ENCODE measurements at regions not wholly inside any gene's neighbourhood (a gene's known extent, or its start where the extent isn't known, plus 50 kb on each side); places are given as distances from the start of the nearest gene placed in this dataset.

DNA sequence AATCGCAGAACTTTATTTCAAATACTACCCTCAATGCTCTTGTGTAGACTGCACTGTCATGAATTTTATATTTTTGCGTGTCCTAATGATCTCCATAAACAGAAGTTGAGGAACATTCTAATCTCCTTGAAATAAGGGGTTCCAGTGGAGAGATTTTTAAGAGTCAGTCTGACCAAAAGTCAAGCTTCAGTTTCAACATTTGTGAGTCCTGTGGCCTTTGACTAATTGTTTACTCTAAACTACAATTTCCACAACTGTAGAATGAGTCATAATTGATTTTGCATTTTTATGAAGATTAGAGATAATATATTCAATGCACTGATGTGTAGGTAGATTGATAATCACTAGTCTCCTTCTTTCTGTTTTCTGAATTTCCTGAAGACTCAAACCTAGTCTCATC, 720.3 kb upstream of the ID2 start:
- peak; percentile 10 for DNase-seq
- Histone ChIP-seq H4K20me1 (ENCODE audit: insufficient read depth) (no peaks in the 10 kb centered on the region), H3K27ac (no peak overlapping the region), H3K4me2 (ENCODE audit: unreplicated experiment) (no peak overlapping the region), H3K36me3 (ENCODE audit: low read depth) (no peaks in the 10 kb centered on the region), H3F3A (ENCODE audit: insufficient read depth) (no peaks in the 10 kb centered on the region; the same call in 1 of the 2 replicates), H3K9me2 (ENCODE audit: insufficient read depth) (no peaks in the 10 kb centered on the region), H3K9ac (no peak overlapping the region), H3K9me3 (ENCODE audit: low read depth) (no peaks in the 10 kb centered on the region), H3K27me3 (replicated peaks; ENCODE audit: insufficient read depth) (no peaks in the 10 kb centered on the region), H3K4me3 (no peak overlapping the region), H2AFZ (no peak overlapping the region), H3K79me2 (ENCODE audit: insufficient read depth) (no peaks in the 10 kb centered on the region), H3K4me1 (ENCODE audit: insufficient read depth) (no peaks in the 10 kb centered on the region)
- TF ChIP-seq EZH2 (IDR thresholded peaks at IDR 0.05; ENCODE audit: insufficient read depth, poor library complexity, severe bottlenecking) (no peak), EZH2phosphoT487 (IDR thresholded peaks at IDR 0.05; ENCODE audit: insufficient read depth, low read depth) (no peak)
- whole genome bisulfite sequencing, 2 experiments (ENCODE audit: low coverage in 1 of 2, low lambda C conversion rate in 2 of 2, missing lambda C conversion rate in 2 of 2): 72% methylated on average over 2 of the region's 2 CpGs
- in situ Hi-C loops (cut with MboI): no loop called here

DNA sequence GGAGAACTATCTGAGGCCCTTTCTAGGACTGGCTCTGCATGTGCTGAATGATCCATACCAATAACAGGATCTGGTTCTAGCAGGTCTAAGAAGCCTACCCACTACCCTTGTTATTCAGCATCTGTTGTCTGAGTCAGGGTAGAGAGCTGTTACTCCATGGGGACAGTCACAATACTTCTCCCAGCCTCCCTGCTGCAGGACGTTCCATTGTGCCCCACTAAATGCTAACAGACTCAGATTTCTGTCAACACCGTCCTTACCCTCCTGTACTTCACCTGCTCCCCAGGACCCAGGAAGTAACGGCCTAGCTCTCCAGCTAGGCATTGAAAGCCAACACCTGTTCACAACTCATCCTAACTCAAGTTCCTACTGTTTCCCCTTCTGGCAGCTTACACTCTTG, 719.7 kb upstream of the ID2 start:
- 80 to 90% methylated on average over 3 of the region's 3 CpGs for WGBS, 2 experiments (ENCODE audit: low coverage in 1 of 2, low lambda C conversion rate in 2 of 2, missing lambda C conversion rate in 2 of 2)
- H2AFZ ChIP-seq: no peak overlapping the region
- H3K36me3 ChIP-seq (ENCODE audit: low read depth): no peaks in the 10 kb centered on the region
- H3K79me2 ChIP-seq (ENCODE audit: insufficient read depth): no peaks in the 10 kb centered on the region
- H3K27me3 ChIP-seq (replicated peaks; ENCODE audit: insufficient read depth): no peaks in the 10 kb centered on the region
- no peaks in the 10 kb centered on the region; the same call in 1 of the 2 replicates for H3F3A ChIP-seq (ENCODE audit: insufficient read depth)
- no peak for TF ChIP-seq EZH2 (IDR thresholded peaks at IDR 0.05; ENCODE audit: insufficient read depth, poor library complexity, severe bottlenecking)
- no peak for TF ChIP-seq EZH2phosphoT487 (IDR thresholded peaks at IDR 0.05; ENCODE audit: insufficient read depth, low read depth)
- no peak for DNase-seq
- H3K4me2 ChIP-seq (ENCODE audit: unreplicated experiment): no peak overlapping the region
- no peaks in the 10 kb centered on the region for H3K9me3 ChIP-seq (ENCODE audit: low read depth)
- no peaks in the 10 kb centered on the region for H3K9me2 ChIP-seq (ENCODE audit: insufficient read depth)
- H3K4me3 ChIP-seq: no peak overlapping the region
- in situ Hi-C loops (cut with MboI): no loop called here
- no peak overlapping the region for H3K9ac ChIP-seq
- no peaks in the 10 kb centered on the region for H4K20me1 ChIP-seq (ENCODE audit: insufficient read depth)
- no peak overlapping the region for H3K27ac ChIP-seq
- H3K4me1 ChIP-seq (ENCODE audit: insufficient read depth): no peaks in the 10 kb centered on the region

DNA sequence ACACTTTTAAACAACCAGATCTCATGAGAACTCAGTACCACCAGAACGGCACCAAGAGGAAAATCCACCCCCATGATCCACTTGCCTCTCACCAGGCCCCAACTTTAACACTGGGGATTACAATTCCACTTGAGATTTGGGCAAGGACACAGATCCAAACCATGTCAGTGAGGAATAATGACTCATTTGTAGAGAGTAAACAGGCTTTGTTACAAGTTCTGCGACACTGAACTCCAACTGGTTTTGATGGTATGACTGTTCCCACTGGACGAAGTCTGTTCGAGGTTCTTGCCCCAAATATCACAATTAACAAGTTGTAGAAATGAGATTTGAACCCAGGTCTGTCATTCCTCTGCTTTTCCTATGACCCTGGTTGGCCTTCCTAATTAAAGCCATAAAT, 718.1 kb upstream of the ID2 start:
- Histone ChIP-seq H3K9me3 (ENCODE audit: low read depth) (no peaks in the 10 kb centered on the region), H3K27ac (no peak overlapping the region), H3K79me2 (ENCODE audit: insufficient read depth) (no peaks in the 10 kb centered on the region), H2AFZ (no peak overlapping the region), H4K20me1 (ENCODE audit: insufficient read depth) (no peaks in the 10 kb centered on the region), H3K4me1 (ENCODE audit: insufficient read depth) (no peaks in the 10 kb centered on the region), H3K4me3 (no peak overlapping the region), H3K9me2 (ENCODE audit: insufficient read depth) (no peaks in the 10 kb centered on the region), H3K36me3 (ENCODE audit: low read depth) (no peaks in the 10 kb centered on the region), H3F3A (ENCODE audit: insufficient read depth) (no peaks in the 10 kb centered on the region; the same call in 1 of the 2 replicates), H3K9ac (no peak overlapping the region), H3K27me3 (replicated peaks; ENCODE audit: insufficient read depth) (no peaks in the 10 kb centered on the region), H3K4me2 (ENCODE audit: unreplicated experiment) (no peak overlapping the region)
- TF ChIP-seq EZH2phosphoT487 (IDR thresholded peaks at IDR 0.05; ENCODE audit: insufficient read depth, low read depth): no peak
- TF ChIP-seq EZH2 (IDR thresholded peaks at IDR 0.05; ENCODE audit: insufficient read depth, poor library complexity, severe bottlenecking): no peak
- 90 to 91% methylated on average over 4 of the region's 4 CpGs for WGBS, 2 experiments (ENCODE audit: low coverage in 1 of 2, low lambda C conversion rate in 2 of 2, missing lambda C conversion rate in 2 of 2)
- DNase-seq: peak; percentile 14
- in situ Hi-C loops (cut with MboI): no loop called here

DNA sequence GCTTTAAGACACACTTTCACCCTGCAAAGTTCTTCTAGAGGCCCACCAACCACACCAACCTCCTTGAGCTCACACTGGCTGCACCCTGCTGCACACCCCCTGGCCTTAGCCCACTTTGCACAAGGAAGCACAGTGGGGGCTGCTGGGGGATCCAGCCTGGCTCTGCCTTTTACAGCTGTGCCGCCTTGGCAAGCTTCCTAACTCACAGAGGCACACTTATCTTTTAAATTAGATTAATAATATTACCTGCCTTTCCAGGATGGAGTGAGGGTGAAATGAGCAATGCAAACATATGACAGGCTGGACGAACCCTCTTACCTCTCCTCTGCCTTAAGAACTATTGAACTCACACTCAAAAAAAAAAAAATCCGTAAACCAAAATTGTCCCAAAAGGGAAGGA, 715.8 kb upstream of the ID2 start:
- WGBS, 2 experiments (ENCODE audit: low coverage in 1 of 2, low lambda C conversion rate in 2 of 2, missing lambda C conversion rate in 2 of 2): 57 to 61% methylated on average over 3 of the region's 3 CpGs
- H3F3A ChIP-seq (ENCODE audit: insufficient read depth): no peaks in the 10 kb centered on the region; the same call in 1 of the 2 replicates
- no peak for DNase-seq
- TF ChIP-seq EZH2 (IDR thresholded peaks at IDR 0.05; ENCODE audit: insufficient read depth, poor library complexity, severe bottlenecking) (no peak), EZH2phosphoT487 (IDR thresholded peaks at IDR 0.05; ENCODE audit: insufficient read depth, low read depth) (no peak)
- H3K79me2 ChIP-seq (ENCODE audit: insufficient read depth): no peaks in the 10 kb centered on the region
- in situ Hi-C loops (cut with MboI): no loop called here
- H3K27ac ChIP-seq: no peak overlapping the region
- H3K9me2 ChIP-seq (ENCODE audit: insufficient read depth): no peaks in the 10 kb centered on the region
- H3K9ac ChIP-seq: no peak overlapping the region
- H3K4me3 ChIP-seq: no peak overlapping the region
- H3K36me3 ChIP-seq (ENCODE audit: low read depth): no peaks in the 10 kb centered on the region
- no peaks in the 10 kb centered on the region for H3K9me3 ChIP-seq (ENCODE audit: low read depth)
- no peak overlapping the region for H3K4me2 ChIP-seq (ENCODE audit: unreplicated experiment)
- no peaks in the 10 kb centered on the region for H3K27me3 ChIP-seq (replicated peaks; ENCODE audit: insufficient read depth)
- H3K4me1 ChIP-seq (ENCODE audit: insufficient read depth): no peaks in the 10 kb centered on the region
- H4K20me1 ChIP-seq (ENCODE audit: insufficient read depth): no peaks in the 10 kb centered on the region
- H2AFZ ChIP-seq: no peak overlapping the region

Data from GM23248 (cell line).